Fibroblast of mammary gland (primary cell): ENCODE measurements at regions not wholly inside any gene's neighbourhood (a gene's known extent, or its start where the extent isn't known, plus 50 kb on each side); places are given as distances from the start of the nearest gene placed in this dataset.

Experiments used
- DNase-seq: peaks from one replicate; pipeline ENCODE4 v3.0.0-alpha.2; 2010; ENCODE audit warnings: low read depth
- H3K4me3 ChIP-seq: 2 replicates; pipeline ENCODE4 v1.5.1; 2011; ENCODE audit warnings: low read depth, mild to moderate bottlenecking, low read length, moderate library complexity; ENCODE audit not compliant: control insufficient read depth
- TF ChIP-seq, protein P1 (sequence below): conservative IDR thresholded peaks from 2 replicates; pipeline ENCODE4 v1.5.1; 2011; ENCODE audit warnings: low read depth, low read length, inconsistent platforms; ENCODE audit not compliant: control insufficient read depth, insufficient read depth

DNA sequence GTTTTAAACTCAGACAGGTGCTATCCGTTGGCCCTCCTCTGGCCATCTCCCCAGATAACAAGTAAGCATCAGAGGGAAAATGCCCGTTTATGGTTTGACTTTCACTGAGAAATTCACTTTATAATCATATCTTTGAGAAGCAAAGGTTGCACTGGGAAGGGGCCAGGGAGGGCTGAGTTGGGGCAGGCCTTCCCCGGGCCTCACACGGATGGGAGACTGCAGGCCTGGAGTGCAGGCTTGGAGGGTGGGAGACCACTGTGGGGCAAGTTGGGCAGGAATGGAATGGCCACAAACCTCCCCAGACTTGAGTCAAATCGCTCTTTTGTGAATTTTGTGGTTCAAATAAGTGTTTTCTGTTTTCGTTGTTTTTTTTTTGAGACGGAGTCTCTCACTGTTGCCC lies 451.7 kb downstream of the TSHZ3 start:
- TF ChIP-seq, protein P1, sequence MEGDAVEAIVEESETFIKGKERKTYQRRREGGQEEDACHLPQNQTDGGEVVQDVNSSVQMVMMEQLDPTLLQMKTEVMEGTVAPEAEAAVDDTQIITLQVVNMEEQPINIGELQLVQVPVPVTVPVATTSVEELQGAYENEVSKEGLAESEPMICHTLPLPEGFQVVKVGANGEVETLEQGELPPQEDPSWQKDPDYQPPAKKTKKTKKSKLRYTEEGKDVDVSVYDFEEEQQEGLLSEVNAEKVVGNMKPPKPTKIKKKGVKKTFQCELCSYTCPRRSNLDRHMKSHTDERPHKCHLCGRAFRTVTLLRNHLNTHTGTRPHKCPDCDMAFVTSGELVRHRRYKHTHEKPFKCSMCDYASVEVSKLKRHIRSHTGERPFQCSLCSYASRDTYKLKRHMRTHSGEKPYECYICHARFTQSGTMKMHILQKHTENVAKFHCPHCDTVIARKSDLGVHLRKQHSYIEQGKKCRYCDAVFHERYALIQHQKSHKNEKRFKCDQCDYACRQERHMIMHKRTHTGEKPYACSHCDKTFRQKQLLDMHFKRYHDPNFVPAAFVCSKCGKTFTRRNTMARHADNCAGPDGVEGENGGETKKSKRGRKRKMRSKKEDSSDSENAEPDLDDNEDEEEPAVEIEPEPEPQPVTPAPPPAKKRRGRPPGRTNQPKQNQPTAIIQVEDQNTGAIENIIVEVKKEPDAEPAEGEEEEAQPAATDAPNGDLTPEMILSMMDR, result no peak
- DNase-seq, result no peak
- H3K4me3 ChIP-seq, result no peak overlapping the region

DNA sequence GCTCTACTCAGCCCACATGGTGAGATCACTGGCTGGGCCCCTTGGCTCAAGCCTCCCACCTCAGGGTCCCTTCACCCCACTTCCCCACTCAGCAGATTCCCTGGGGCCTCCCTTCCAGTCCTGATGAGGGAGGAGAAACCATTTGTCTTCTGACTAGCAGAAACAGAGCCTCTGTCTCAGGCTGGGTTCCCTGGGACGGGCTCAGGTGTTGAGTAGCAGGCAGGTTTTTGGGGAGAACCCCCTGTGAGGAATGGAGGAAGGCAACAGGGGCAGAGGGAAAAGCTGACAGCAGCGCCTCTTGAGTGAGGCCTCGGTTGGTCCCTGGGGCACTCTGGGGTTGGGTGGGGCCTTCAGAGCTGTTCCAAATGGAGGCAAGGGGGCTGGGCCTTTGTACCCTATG lies 452.2 kb downstream of the TSHZ3 start:
- TF ChIP-seq, protein P1, result no peak
- no peak for DNase-seq

DNA sequence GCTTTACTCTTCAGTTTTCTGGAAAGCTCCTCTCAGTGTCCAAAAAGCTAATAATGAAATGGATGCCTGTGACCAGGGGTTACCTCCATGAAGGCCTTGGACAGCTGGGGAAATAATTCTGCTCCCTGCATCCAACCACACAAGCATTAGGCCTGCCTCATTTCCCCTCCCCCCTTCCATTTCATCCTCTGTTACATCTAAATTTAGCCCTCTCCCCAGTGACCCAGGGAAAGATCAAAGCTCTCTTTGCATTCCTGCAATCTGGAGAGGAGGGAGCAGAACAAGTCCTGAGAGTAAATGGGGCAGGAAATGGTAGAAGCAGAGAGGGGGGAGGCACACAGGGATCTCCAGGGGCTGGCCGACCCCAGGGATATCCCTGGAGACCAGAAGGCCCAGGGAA lies 452.7 kb downstream of the TSHZ3 start:
- no peak for DNase-seq
- TF ChIP-seq, protein P1, result no peak
- H3K4me3 ChIP-seq, result no peak overlapping the region

More for the DNA sequence above, 452.2 kb downstream of the TSHZ3 start:
- no peak overlapping the region for H3K4me3 ChIP-seq

DNA sequence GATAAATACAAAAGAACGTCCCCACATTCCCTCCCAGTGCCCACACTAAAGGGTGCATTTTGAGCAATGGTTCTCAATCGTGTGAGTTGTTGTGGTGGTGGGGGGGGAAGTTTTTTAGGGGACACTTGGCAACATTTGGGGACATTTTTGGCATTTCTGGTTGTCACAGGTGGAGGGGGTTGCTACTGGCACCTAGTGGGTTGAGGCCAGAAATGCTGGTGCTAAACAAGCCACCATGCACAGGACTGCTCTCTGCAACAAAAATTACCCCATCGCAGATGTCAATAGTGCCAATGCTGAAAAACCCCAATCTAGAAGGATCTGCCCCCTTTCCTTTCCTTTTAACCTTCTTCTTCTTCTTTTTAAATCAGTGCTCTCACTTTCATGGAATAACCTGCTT lies 453.3 kb downstream of the TSHZ3 start:
- H3K4me3 ChIP-seq, result no peak overlapping the region
- TF ChIP-seq, protein P1, result no peak

DNA sequence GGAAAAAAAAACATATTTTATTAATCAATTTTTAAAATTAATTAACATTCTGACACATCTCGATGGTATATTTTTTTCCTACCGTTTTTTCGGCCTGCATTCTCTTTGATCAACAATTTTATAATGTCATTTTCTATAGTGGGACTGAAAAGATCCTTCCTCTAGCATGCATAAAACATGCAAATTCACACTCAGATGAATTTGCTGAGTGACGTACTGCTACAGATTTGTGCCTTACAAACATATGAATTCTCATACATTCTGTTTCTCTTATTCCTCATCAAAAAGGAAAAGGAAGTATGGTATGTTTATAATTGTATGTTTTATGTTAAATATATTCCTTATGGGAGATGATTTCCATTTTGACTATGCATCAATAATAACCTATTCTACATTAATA lies 458.2 kb downstream of the TSHZ3 start:
- no peak overlapping the region for H3K4me3 ChIP-seq
- TF ChIP-seq, protein P1, result no peak
- DNase-seq, result no peak

More for the DNA sequence above, 453.3 kb downstream of the TSHZ3 start:
- DNase-seq, result no peak

DNA sequence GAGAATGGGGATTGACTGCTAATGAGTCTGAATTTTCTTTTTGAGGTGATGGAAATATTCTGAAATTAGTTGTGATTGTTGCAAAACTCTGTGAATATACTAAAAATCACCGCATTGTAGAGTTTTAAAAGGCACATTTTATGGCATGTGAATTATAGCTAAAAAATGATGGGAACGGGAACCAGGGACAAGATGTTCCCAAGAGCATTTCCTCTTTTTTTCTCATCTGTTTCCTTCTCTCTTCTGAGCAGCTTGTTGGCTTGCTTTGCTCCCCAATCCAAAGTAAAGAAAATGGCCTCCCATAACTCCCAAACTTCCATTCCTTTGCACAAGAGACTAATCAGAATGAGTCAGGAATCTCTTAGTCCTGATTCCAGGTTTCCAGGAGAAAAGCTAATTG lies 459.2 kb downstream of the TSHZ3 start:
- H3K4me3 ChIP-seq, result no peak overlapping the region
- TF ChIP-seq, protein P1, result no peak
- no peak for DNase-seq

DNA sequence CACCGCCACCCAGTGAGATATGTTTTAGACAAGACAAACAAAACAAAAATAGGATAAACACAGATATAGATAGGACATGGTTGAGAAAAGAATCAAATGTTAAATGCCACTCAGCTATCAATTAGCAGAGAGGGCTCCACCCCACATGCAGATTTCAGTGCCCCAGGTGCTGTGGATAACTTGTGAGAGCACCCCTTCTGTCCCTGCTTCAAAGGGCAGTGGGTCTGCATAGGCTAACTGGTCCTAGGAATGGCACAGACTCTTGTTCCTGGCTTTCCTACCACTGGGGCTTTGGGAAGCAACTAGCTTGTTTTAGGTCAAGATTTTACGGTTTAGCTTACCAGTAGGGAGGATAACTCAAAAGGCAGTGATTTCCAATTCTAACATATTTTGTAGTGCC lies 460.3 kb downstream of the TSHZ3 start:
- no peak for DNase-seq
- TF ChIP-seq, protein P1, result no peak
- H3K4me3 ChIP-seq, result no peak overlapping the region
